Left forelimb (tissue), 1 donor: ENCODE measurements at regions not wholly inside any gene's neighbourhood (a gene's known extent, or its start where the extent isn't known, plus 50 kb on each side); places are given as distances from the start of the nearest gene placed in this dataset.

ENCODE experiments used
- DNase-seq: peaks from one replicate; pipeline ENCODE4 v3.0.0-alpha.2; 2018; ENCODE audit warnings: low spot score

GRCh38 chr10:43818687-43819086 is 170.0 kb upstream of the ZNF32 start:
- no peak for DNase-seq

GRCh38 chr10:43817368-43817767 is 168.7 kb upstream of the ZNF32 start:
- DNase-seq: no peak

GRCh38 chr10:43816351-43817321 is 168.0 kb upstream of the ZNF32 start:
- no peak for DNase-seq

- DNase-seq: no peak
These were observed 166.7 kb upstream of the ZNF32 start for GRCh38 chr10:43815181-43815885.

GRCh38 chr10:43814663-43815062 is 166.0 kb upstream of the ZNF32 start:
- DNase-seq: no peak

- DNase-seq: no peak
These were observed 163.2 kb upstream of the ZNF32 start for GRCh38 chr10:43811871-43812270.

- no peak for DNase-seq
These were observed 160.7 kb upstream of the ZNF32 start for GRCh38 chr10:43809211-43809930.

GRCh38 chr10:43808136-43808535 is 159.5 kb upstream of the ZNF32 start:
- no peak for DNase-seq

- DNase-seq: no peak
These were observed 158.4 kb upstream of the ZNF32 start for GRCh38 chr10:43806831-43807640.

- no peak for DNase-seq
These were observed 155.1 kb upstream of the ZNF32 start for GRCh38 chr10:43803791-43804190.

- no peak for DNase-seq
These were observed 154.5 kb upstream of the ZNF32 start for GRCh38 chr10:43802988-43803696.

GRCh38 chr10:43801626-43802025 is 152.9 kb upstream of the ZNF32 start:
- no peak for DNase-seq

GRCh38 chr10:43801140-43801539 is 152.5 kb upstream of the ZNF32 start:
- DNase-seq: no peak

- no peak for DNase-seq
These were observed 148.1 kb upstream of the ZNF32 start for GRCh38 chr10:43796781-43797180.

GRCh38 chr10:43795639-43796038 is 147.0 kb upstream of the ZNF32 start:
- no peak for DNase-seq

GRCh38 chr10:43795093-43795492 is 146.4 kb upstream of the ZNF32 start:
- DNase-seq: no peak

- no peak for DNase-seq
These were observed 145.6 kb upstream of the ZNF32 start for GRCh38 chr10:43794181-43794815.

- no peak for DNase-seq
These were observed 145.0 kb upstream of the ZNF32 start for GRCh38 chr10:43793704-43794103.

GRCh38 chr10:43790147-43790546 is 141.5 kb upstream of the ZNF32 start:
- no peak for DNase-seq

GRCh38 chr10:43785252-43785651 is 136.6 kb upstream of the ZNF32 start:
- no peak for DNase-seq

GRCh38 chr10:43782814-43783213 is 134.1 kb upstream of the ZNF32 start:
- no peak for DNase-seq
